Putamen (tissue), 1 donor: ENCODE measurements at regions not wholly inside any gene's neighbourhood (a gene's known extent, or its start where the extent isn't known, plus 50 kb on each side); places are given as distances from the start of the nearest gene placed in this dataset.

Experiments
- DNase-seq: peaks from one replicate; pipeline ENCODE4 v3.0.0-alpha.2; 2016; ENCODE audit warnings: low spot score

- no peak for DNase-seq
Observed at GRCh38 chr16:87067836-87068761, 249.1 kb downstream of the C16orf95 start.

- DNase-seq, result no peak
Observed at GRCh38 chr16:87068762-87069150, 248.4 kb downstream of the C16orf95 start.

- no peak for DNase-seq
Observed at GRCh38 chr16:87070657-87071056, 246.5 kb downstream of the C16orf95 start.

GRCh38 chr16:87072101-87072500, 245.1 kb downstream of the C16orf95 start:
- no peak for DNase-seq

GRCh38 chr16:87074641-87075318, 242.4 kb downstream of the C16orf95 start:
- no peak for DNase-seq

- DNase-seq, result no peak
Observed at GRCh38 chr16:87075319-87075860, 241.8 kb downstream of the C16orf95 start.

GRCh38 chr16:87076331-87076949, 240.8 kb downstream of the C16orf95 start:
- DNase-seq, result no peak

GRCh38 chr16:87076950-87077749, 240.0 kb downstream of the C16orf95 start:
- no peak for DNase-seq

- no peak for DNase-seq
Observed at GRCh38 chr16:87077750-87078127, 239.5 kb downstream of the C16orf95 start.

GRCh38 chr16:87080571-87081167, 236.5 kb downstream of the C16orf95 start:
- no peak for DNase-seq

GRCh38 chr16:87085441-87085840, 231.8 kb downstream of the C16orf95 start:
- DNase-seq, result no peak

GRCh38 chr16:87086156-87086555, 231.0 kb downstream of the C16orf95 start:
- DNase-seq, result no peak

- no peak for DNase-seq
Observed at GRCh38 chr16:87086575-87086974, 230.6 kb downstream of the C16orf95 start.

- no peak for DNase-seq
Observed at GRCh38 chr16:87092958-87093357, 224.2 kb downstream of the C16orf95 start.

GRCh38 chr16:87093804-87094555, 223.2 kb downstream of the C16orf95 start:
- no peak for DNase-seq

- no peak for DNase-seq
Observed at GRCh38 chr16:87094556-87094865, 222.7 kb downstream of the C16orf95 start.

GRCh38 chr16:87095271-87095670, 221.9 kb downstream of the C16orf95 start:
- no peak for DNase-seq

GRCh38 chr16:87096746-87097333, 220.4 kb downstream of the C16orf95 start:
- DNase-seq, result no peak

- no peak for DNase-seq
Observed at GRCh38 chr16:87098361-87098760, 218.8 kb downstream of the C16orf95 start.

GRCh38 chr16:87098976-87099720, 218.0 kb downstream of the C16orf95 start:
- no peak for DNase-seq
